ENCODE measurements at regions not wholly inside any gene's neighbourhood (a gene's known extent, or its start where the extent isn't known, plus 50 kb on each side); places are given as distances from the start of the nearest gene placed in this dataset.

- H3K4me3 ChIP-seq (ENCODE audit: low read depth, low read length): no peak overlapping the region
- no peak for TF ChIP-seq CTCF (IDR thresholded peaks at IDR 0.05; ENCODE audit: low read depth, low read length)
Measured at GRCh38 chr2:16243411-16243996, 303.2 kb downstream of the MYCN start.

- no peak for TF ChIP-seq CTCF (IDR thresholded peaks at IDR 0.05; ENCODE audit: low read depth, low read length)
- no peak overlapping the region for H3K4me3 ChIP-seq (ENCODE audit: low read depth, low read length)
Measured at GRCh38 chr2:16242906-16243305, 302.6 kb downstream of the MYCN start.

GRCh38 chr2:16241166-16242160 lies 301.1 kb downstream of the MYCN start:
- no peak for TF ChIP-seq CTCF (IDR thresholded peaks at IDR 0.05; ENCODE audit: low read depth, low read length)
- H3K4me3 ChIP-seq (ENCODE audit: low read depth, low read length): no peak overlapping the region

GRCh38 chr2:16240402-16240801 lies 300.1 kb downstream of the MYCN start:
- no peak overlapping the region for H3K4me3 ChIP-seq (ENCODE audit: low read depth, low read length)
- TF ChIP-seq CTCF (IDR thresholded peaks at IDR 0.05; ENCODE audit: low read depth, low read length): no peak

GRCh38 chr2:16239296-16239850 lies 299.0 kb downstream of the MYCN start:
- no peak for TF ChIP-seq CTCF (IDR thresholded peaks at IDR 0.05; ENCODE audit: low read depth, low read length)
- no peak overlapping the region for H3K4me3 ChIP-seq (ENCODE audit: low read depth, low read length)

GRCh38 chr2:16238786-16239185 lies 298.4 kb downstream of the MYCN start:
- H3K4me3 ChIP-seq (ENCODE audit: low read depth, low read length): no peak overlapping the region
- TF ChIP-seq CTCF (IDR thresholded peaks at IDR 0.05; ENCODE audit: low read depth, low read length): no peak
